CD14-positive monocyte (primary cell): ENCODE measurements at regions not wholly inside any gene's neighbourhood (a gene's known extent, or its start where the extent isn't known, plus 50 kb on each side); places are given as distances from the start of the nearest gene placed in this dataset.

Experiments used
- DNase-seq, 3 donors: peaks; one replicate each; pipeline ENCODE4 v3.0.0-alpha.2; 2011 to 2022
- H2AFZ ChIP-seq: 2 replicates; pipeline ENCODE4 v1.6.0; 2012; ENCODE audit warnings: mild to moderate bottlenecking, low read depth, low read length, inconsistent platforms; ENCODE audit not compliant: insufficient read depth, poor library complexity, severe bottlenecking
- H3K27ac ChIP-seq, 2 donors: 1 replicate in 1 of 2; 2 replicates in 1 of 2; pipeline ENCODE4 v1.5.1; 2012 to 2013; ENCODE audit warnings: low read length in 2 of 2, control low read depth in 1 of 2, inconsistent platforms in 1 of 2, low read depth in 1 of 2, mild to moderate bottlenecking in 1 of 2
- H3K27me3 ChIP-seq, 2 donors: one replicate each; pipeline versions ENCODE4 v1.6.0 to v1.6.1; 2011 to 2013; ENCODE audit warnings: low read length in 2 of 2; ENCODE audit not compliant: control insufficient read depth in 2 of 2, insufficient read depth in 2 of 2
- H3K36me3 ChIP-seq, 2 donors: replicated peaks in 1 of 2; 1 replicate in 1 of 2; 2 replicates in 1 of 2; pipeline versions ENCODE4 v1.5.1 to v1.6.1; 2012 to 2013; ENCODE audit warnings: low read length in 2 of 2, control low read depth in 1 of 2, inconsistent platforms in 1 of 2, mild to moderate bottlenecking in 1 of 2; ENCODE audit not compliant: insufficient read depth in 2 of 2, control insufficient read depth in 1 of 2
- H3K4me1 ChIP-seq, 2 donors: 1 replicate in 1 of 2; 2 replicates in 1 of 2; pipeline versions ENCODE4 v1.5.1 to v1.6.1; 2012 to 2013; ENCODE audit warnings: low read length in 2 of 2, control low read depth in 1 of 2, inconsistent platforms in 1 of 2, mild to moderate bottlenecking in 1 of 2, moderate library complexity in 1 of 2; ENCODE audit not compliant: insufficient read depth in 2 of 2, control insufficient read depth in 1 of 2
- H3K4me2 ChIP-seq: replicated peaks from 2 replicates; pipeline ENCODE3; 2012; ENCODE audit warnings: low read length, moderate library complexity, mild to moderate bottlenecking; ENCODE audit not compliant: poor library complexity, severe bottlenecking; ENCODE audit errors: extremely low read depth
- H3K4me3 ChIP-seq, 3 experiments: fragments of 200-600 bp in 1 of 3; sonication (generic) in 1 of 3; replicated peaks in 1 of 3; 1 replicate in 2 of 3; 2 replicates in 1 of 3; pipeline ENCODE4 v1.5.1; 2011 to 2013; ENCODE audit warnings: low read length in 3 of 3, mild to moderate bottlenecking in 3 of 3, control low read depth in 2 of 3, low read depth in 2 of 3, inconsistent platforms in 1 of 3, moderate library complexity in 1 of 3
- H3K79me2 ChIP-seq: 2 replicates; pipeline ENCODE4 v1.6.0; 2012; ENCODE audit warnings: mild to moderate bottlenecking, control low read depth, inconsistent platforms, low read length, moderate library complexity; ENCODE audit not compliant: insufficient read depth
- H3K9ac ChIP-seq: 2 replicates; pipeline ENCODE4 v1.6.0; 2017; ENCODE audit warnings: low read length, mild to moderate bottlenecking; ENCODE audit not compliant: insufficient read depth, poor library complexity, severe bottlenecking
- H3K9me3 ChIP-seq, 2 donors: replicated peaks in 1 of 2; 1 replicate in 1 of 2; 2 replicates in 1 of 2; pipeline versions ENCODE4 v1.5.1 to v1.6.1; 2012 to 2013; ENCODE audit warnings: low read length in 2 of 2, control low read depth in 1 of 2; ENCODE audit not compliant: control insufficient read depth in 1 of 2, insufficient read depth in 1 of 2
- H4K20me1 ChIP-seq: 2 replicates; pipeline ENCODE4 v1.6.0; 2012; ENCODE audit warnings: mild to moderate bottlenecking, low read length, control low read depth, moderate library complexity; ENCODE audit not compliant: insufficient read depth
- H3K27ac Mint-ChIP-seq, 7 donors: one replicate each; pipeline ENCODE4 v1.8.0; 2020; ENCODE audit warnings: mild to moderate bottlenecking in 7 of 7, mixed read lengths in 7 of 7, moderate library complexity in 6 of 7, inconsistent platforms in 2 of 7
- H3K27me3 Mint-ChIP-seq, 3 donors: one replicate each; pipeline ENCODE4 v1.8.0; 2021 to 2022; ENCODE audit warnings: low read depth in 3 of 3, mild to moderate bottlenecking in 3 of 3, mixed read lengths in 3 of 3, moderate library complexity in 3 of 3, inconsistent platforms in 1 of 3
- H3K36me3 Mint-ChIP-seq, 2 donors: one replicate each; pipeline ENCODE4 v1.8.0; 2020; ENCODE audit warnings: mixed read lengths in 2 of 2, inconsistent platforms in 1 of 2, mild to moderate bottlenecking in 1 of 2
- H3K4me1 Mint-ChIP-seq: one replicate; pipeline ENCODE4 v1.8.0; 2020; ENCODE audit warnings: mild to moderate bottlenecking, mixed read lengths
- H3K4me3 Mint-ChIP-seq, 2 donors: one replicate each; pipeline ENCODE4 v1.8.0; 2020; ENCODE audit warnings: mild to moderate bottlenecking in 2 of 2, mixed read lengths in 2 of 2, moderate library complexity in 1 of 2
- H3K9me3 Mint-ChIP-seq, 7 donors: one replicate each; pipeline ENCODE4 v1.8.0; 2020 to 2022; ENCODE audit warnings: mixed read lengths in 7 of 7, mild to moderate bottlenecking in 6 of 7, moderate library complexity in 6 of 7, inconsistent platforms in 2 of 7
- CTCF ChIP-seq: fragments of 200-600 bp; IDR thresholded peaks from one replicate; pipeline ENCODE4 v1.8.0; 2022; ENCODE audit warnings: antibody characterized with exemption, mild to moderate bottlenecking
- WGBS: methylation state at CpG from one replicate; pipeline ENCODE4 v1.1.5; 2013; ENCODE audit warnings: missing lambda C conversion rate; ENCODE audit not compliant: insufficient coverage; 5-methylcytosine and 5-hydroxymethylcytosine counted together
- intact Hi-C, 2 donors: fragments of 100-400 bp; cut with micrococcal nuclease; formaldehyde crosslinking; loops; one replicate each; pipeline versions ENCODE4 v1.15.0 to v1.15.1; 2023

DNA sequence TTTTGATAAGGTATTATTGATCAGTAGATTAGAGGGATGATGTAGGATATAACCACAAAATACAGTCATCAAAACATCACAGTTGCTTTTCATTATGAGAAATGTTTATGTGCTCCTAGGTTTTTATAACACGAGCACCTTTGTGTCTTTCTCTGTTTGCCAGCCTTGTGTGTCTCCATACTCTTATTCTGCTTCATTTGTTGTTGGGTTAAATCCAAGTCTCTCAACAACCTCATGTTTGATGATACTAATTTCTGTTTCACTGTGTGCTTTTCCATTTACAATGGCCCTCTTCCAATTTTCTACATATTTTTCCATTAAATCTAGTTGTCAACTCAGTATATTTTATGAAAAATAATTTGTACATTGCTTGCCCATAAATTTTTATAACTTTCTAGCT lies 107.7 kb upstream of the POU2AF2 start:
- Histone ChIP-seq H3K9me3 (no peaks in the 10 kb centered on the region), H4K20me1 (no peaks in the 10 kb centered on the region), H3K79me2 (no peaks in the 10 kb centered on the region), H3K4me2 (no peak overlapping the region), H3K4me1 (no peaks in the 10 kb centered on the region), H3K9ac (no peak overlapping the region), H3K27ac (no peak overlapping the region), H3K36me3 (no peaks in the 10 kb centered on the region), H3K27me3 (no peaks in the 10 kb centered on the region), H2AFZ (no peak overlapping the region), H3K4me3 (no peak overlapping the region)
- H3K27me3 Mint-ChIP-seq: peaks cover 0 to 2% (median 0%) of the 10 kb centered on the region in 3 donors
- no peak for TF ChIP-seq CTCF
- no peaks in the 10 kb centered on the region for H3K4me1 Mint-ChIP-seq
- no peak overlapping the region for H3K27ac Mint-ChIP-seq
- peaks cover 0 to 1% (median 0%) of the 10 kb centered on the region in 7 donors for H3K9me3 Mint-ChIP-seq
- no peak for DNase-seq
- no peaks in the 10 kb centered on the region for H3K36me3 Mint-ChIP-seq
- no CpG with 5 or more reads among the region's 1 CpG for WGBS
- intact Hi-C loops: no loop called here
- H3K4me3 Mint-ChIP-seq: no peak overlapping the region

GRCh38 chr11:111135778-111136570 lies 109.6 kb upstream of the POU2AF2 start:
- intact Hi-C loops: no loop called here
- Mint-ChIP-seq H3K4me1 (no peaks in the 10 kb centered on the region), H3K36me3 (no peaks in the 10 kb centered on the region), H3K4me3 (no peak overlapping the region), H3K9me3 (peaks cover 0 to 2% (median 0%) of the 10 kb centered on the region in 7 donors), H3K27ac (no peak overlapping the region), H3K27me3 (peaks cover 0 to 2% (median 0%) of the 10 kb centered on the region in 3 donors)
- Histone ChIP-seq H2AFZ (no peak overlapping the region), H3K4me1 (no peaks in the 10 kb centered on the region), H3K4me2 (no peak overlapping the region), H3K9me3 (no peaks in the 10 kb centered on the region), H3K4me3 (no peak overlapping the region), H3K9ac (no peak overlapping the region), H3K27ac (no peak overlapping the region), H3K79me2 (no peaks in the 10 kb centered on the region), H3K27me3 (no peaks in the 10 kb centered on the region), H4K20me1 (no peaks in the 10 kb centered on the region), H3K36me3 (no peaks in the 10 kb centered on the region)
- WGBS: 97% methylated on average over 8 of the region's 11 CpGs
- DNase-seq: no peak
- no peak for TF ChIP-seq CTCF
